Thyroid gland (tissue), 4 donors: ENCODE measurements at regions not wholly inside any gene's neighbourhood (a gene's known extent, or its start where the extent isn't known, plus 50 kb on each side); places are given as distances from the start of the nearest gene placed in this dataset.

ENCODE experiments used
- DNase-seq, 2 donors: peaks; one replicate each; pipeline ENCODE4 v3.0.0-alpha.2; 2019
- H3K27ac ChIP-seq, 3 donors: fragments of 200-600 bp; sonication (generic); 1 replicate in 2 of 3; 2 replicates in 1 of 3; pipeline ENCODE4 v1.5.1; 2016 to 2019; ENCODE audit warnings: mild to moderate bottlenecking in 1 of 3, moderate library complexity in 1 of 3
- H3K27me3 ChIP-seq: fragments of 200-600 bp; sonication (generic); one replicate; pipeline ENCODE4 v1.5.1; 2019
- H3K36me3 ChIP-seq, 2 donors: fragments of 200-600 bp; sonication (generic); one replicate each; pipeline ENCODE4 v1.5.1; 2016 to 2019
- H3K4me1 ChIP-seq, 2 donors: fragments of 200-600 bp; sonication (generic); one replicate each; pipeline ENCODE4 v1.5.1; 2017 to 2019
- H3K4me3 ChIP-seq, 3 donors: fragments of 200-600 bp; sonication (generic); replicated peaks in 1 of 3; 1 replicate in 2 of 3; 2 replicates in 1 of 3; pipeline ENCODE4 v1.5.1; 2016; ENCODE audit warnings: mild to moderate bottlenecking in 1 of 3
- H3K9me3 ChIP-seq: fragments of 200-600 bp; sonication (generic); one replicate; pipeline ENCODE4 v1.5.1; 2017
- CTCF ChIP-seq, 6 experiments: fragments of 200-600 bp in 3 of 6; fragments of 450-650 bp in 3 of 6; sonication (generic) in 3 of 6; IDR thresholded peaks; one replicate each; pipeline ENCODE4 v1.5.1; 2016 to 2019; ENCODE audit warnings: antibody characterized with exemption in 6 of 6, mild to moderate bottlenecking in 2 of 6, inconsistent platforms in 1 of 6, moderate library complexity in 1 of 6
- POLR2A ChIP-seq, 2 donors: fragments of 450-650 bp; IDR thresholded peaks; one replicate each; pipeline ENCODE4 v1.6.1; 2017; ENCODE audit warnings: antibody characterized with exemption in 2 of 2, mild to moderate bottlenecking in 2 of 2, moderate library complexity in 1 of 2
- WGBS, 2 donors: methylation state at CpG; one replicate each; pipeline ENCODE4 v1.1.5; 2017; 5-methylcytosine and 5-hydroxymethylcytosine counted together
- intact Hi-C: fragments of 100-400 bp; cut with DNase I; formaldehyde crosslinking; loops from one replicate; pipeline ENCODE4 v1.15.1; 2023

GRCh38 chr4:59565836-59566235 is 1634.3 kb upstream of the ADGRL3 start:
- 70 to 78% methylated on average over 1 of the region's 1 CpG for WGBS, 2 donors
- Histone ChIP-seq H3K4me1 (no peaks in the 10 kb centered on the region), H3K36me3 (no peaks in the 10 kb centered on the region), H3K27me3 (no peaks in the 10 kb centered on the region), H3K4me3 (no peak overlapping the region), H3K9me3 (no peaks in the 10 kb centered on the region), H3K27ac (no peak overlapping the region)
- no peak for DNase-seq
- intact Hi-C loops, result no loop called here
- no peak for TF ChIP-seq CTCF (IDR thresholded peaks at IDR 0.05)
- TF ChIP-seq POLR2A (IDR thresholded peaks at IDR 0.05), result no peak

- Histone ChIP-seq H3K27me3 (no peaks in the 10 kb centered on the region), H3K4me3 (no peak overlapping the region), H3K9me3 (no peaks in the 10 kb centered on the region), H3K36me3 (no peaks in the 10 kb centered on the region), H3K4me1 (no peaks in the 10 kb centered on the region), H3K27ac (no peak overlapping the region)
- intact Hi-C loops, result no loop called here
- DNase-seq, result no peak
- 15 to 16% methylated on average over 2 of the region's 2 CpGs for WGBS, 2 donors
- TF ChIP-seq CTCF (IDR thresholded peaks at IDR 0.05), result no peak
Measured at GRCh38 chr4:59570860-59571476, 1629.2 kb upstream of the ADGRL3 start.

- Histone ChIP-seq H3K9me3 (no peaks in the 10 kb centered on the region), H3K4me3 (no peak overlapping the region), H3K27ac (no peak overlapping the region), H3K27me3 (no peaks in the 10 kb centered on the region), H3K4me1 (no peaks in the 10 kb centered on the region), H3K36me3 (no peaks in the 10 kb centered on the region)
- DNase-seq, result no peak
- intact Hi-C loops, result no loop called here
- TF ChIP-seq POLR2A (IDR thresholded peaks at IDR 0.05) (no peak), CTCF (IDR thresholded peaks at IDR 0.05) (no peak)
- WGBS, 2 donors, result 49 to 56% methylated on average over 9 of the region's 9 CpGs
Measured at GRCh38 chr4:59571805-59572430, 1628.2 kb upstream of the ADGRL3 start.

GRCh38 chr4:59583845-59584568 is 1616.1 kb upstream of the ADGRL3 start:
- H3K4me1 ChIP-seq, result no peaks in the 10 kb centered on the region
- no peak overlapping the region for H3K4me3 ChIP-seq
- no peaks in the 10 kb centered on the region for H3K9me3 ChIP-seq
- H3K27ac ChIP-seq, result no peak overlapping the region
- H3K27me3 ChIP-seq, result no peaks in the 10 kb centered on the region
- intact Hi-C loops, result no loop called here
- no peak for TF ChIP-seq CTCF (IDR thresholded peaks at IDR 0.05)
- TF ChIP-seq POLR2A (IDR thresholded peaks at IDR 0.05), result no peak
- no peaks in the 10 kb centered on the region for H3K36me3 ChIP-seq
- WGBS, 2 donors, result 73 to 79% methylated on average over 10 of the region's 10 CpGs
- no peak for DNase-seq
